A673 (cell line): ENCODE measurements at regions not wholly inside any gene's neighbourhood (a gene's known extent, or its start where the extent isn't known, plus 50 kb on each side); places are given as distances from the start of the nearest gene placed in this dataset.
"Not testable (repeated sequence)": the region's sequence is repeated elsewhere in the genome, so short reads cannot be mapped to it uniquely, and the experiment has no call there.

Source experiments
- CTCF ChIP-seq: fragments of 300-800, 200-600 bp; sonication (generic); conservative IDR thresholded peaks from 2 replicates; pipeline ENCODE4 v1.5.1; 2017; ENCODE audit warnings: low read depth, mild to moderate bottlenecking, antibody characterized with exemption, low read length, moderate library complexity, mixed read lengths
- EZH2 ChIP-seq: fragments of 200-600 bp; sonication (generic); IDR thresholded peaks from 2 replicates; pipeline ENCODE4 v1.6.1; 2017; ENCODE audit warnings: borderline replicate concordance, low read depth, mild to moderate bottlenecking, mixed read lengths, antibody characterized with exemption, low read length; ENCODE audit not compliant: poor library complexity, severe bottlenecking

- TF ChIP-seq EZH2, CTCF: not testable (repeated sequence)
These were observed 153.4 kb downstream of the NPIPB11 start for GRCh38 chr16:29253066-29253590.
